8988T (cell line): ENCODE measurements at regions not wholly inside any gene's neighbourhood (a gene's known extent, or its start where the extent isn't known, plus 50 kb on each side); places are given as distances from the start of the nearest gene placed in this dataset.

Source experiments
- DNase-seq: peaks from one replicate; pipeline ENCODE4 v3.0.0; 2011

- no peak for DNase-seq
These were observed 53.6 kb upstream of the ITGA6 start for GRCh38 chr2:172373766-172374165.

GRCh38 chr2:172374318-172375240 lies 52.8 kb upstream of the ITGA6 start:
- no peak for DNase-seq

- DNase-seq, result no peak
These were observed 52.1 kb upstream of the ITGA6 start for GRCh38 chr2:172375251-172375650.

- DNase-seq, result no peak
These were observed 51.4 kb upstream of the ITGA6 start for GRCh38 chr2:172376016-172376415.

GRCh38 chr2:172376505-172377125 lies 50.8 kb upstream of the ITGA6 start:
- DNase-seq, result no peak

GRCh38 chr2:172377408-172377807 lies 50.0 kb upstream of the ITGA6 start:
- DNase-seq, result no peak
